Mucosa of rectum (tissue), 2 donors: ENCODE measurements at regions not wholly inside any gene's neighbourhood (a gene's known extent, or its start where the extent isn't known, plus 50 kb on each side); places are given as distances from the start of the nearest gene placed in this dataset.
"Not testable (repeated sequence)": the region's sequence is repeated elsewhere in the genome, so short reads cannot be mapped to it uniquely, and the experiment has no call there.

Source experiments
- H3K27ac ChIP-seq, 2 donors: one replicate each; pipeline ENCODE4 v1.7.0; 2013; ENCODE audit warnings: inconsistent platforms in 2 of 2, low read depth in 2 of 2, low read length in 2 of 2
- H3K27me3 ChIP-seq, 2 donors: one replicate each; pipeline ENCODE4 v1.7.0; 2013; ENCODE audit warnings: low read length in 2 of 2; ENCODE audit not compliant: control insufficient read depth in 2 of 2, insufficient read depth in 2 of 2
- H3K36me3 ChIP-seq, 2 donors: one replicate each; pipeline ENCODE4 v1.7.0; 2013; ENCODE audit warnings: low read length in 2 of 2; ENCODE audit not compliant: control insufficient read depth in 2 of 2, insufficient read depth in 2 of 2
- H3K4me1 ChIP-seq, 2 donors: one replicate each; pipeline ENCODE4 v1.7.0; 2013; ENCODE audit warnings: low read length in 2 of 2, mild to moderate bottlenecking in 1 of 2; ENCODE audit not compliant: control insufficient read depth in 2 of 2, insufficient read depth in 2 of 2
- H3K4me3 ChIP-seq, 2 donors: one replicate each; pipeline ENCODE4 v1.7.0; 2013; ENCODE audit warnings: low read length in 2 of 2
- H3K9ac ChIP-seq, 2 donors: one replicate each; pipeline ENCODE4 v1.7.0; 2013; ENCODE audit warnings: low read length in 2 of 2, low read depth in 1 of 2, mild to moderate bottlenecking in 1 of 2
- H3K9me3 ChIP-seq, 2 donors: one replicate each; pipeline ENCODE4 v1.7.0; 2013; ENCODE audit warnings: low read length in 2 of 2; ENCODE audit not compliant: control insufficient read depth in 2 of 2
- donor health status: healthy.
- donor health status: Normal muscosa, but diverticular disease.

DNA sequence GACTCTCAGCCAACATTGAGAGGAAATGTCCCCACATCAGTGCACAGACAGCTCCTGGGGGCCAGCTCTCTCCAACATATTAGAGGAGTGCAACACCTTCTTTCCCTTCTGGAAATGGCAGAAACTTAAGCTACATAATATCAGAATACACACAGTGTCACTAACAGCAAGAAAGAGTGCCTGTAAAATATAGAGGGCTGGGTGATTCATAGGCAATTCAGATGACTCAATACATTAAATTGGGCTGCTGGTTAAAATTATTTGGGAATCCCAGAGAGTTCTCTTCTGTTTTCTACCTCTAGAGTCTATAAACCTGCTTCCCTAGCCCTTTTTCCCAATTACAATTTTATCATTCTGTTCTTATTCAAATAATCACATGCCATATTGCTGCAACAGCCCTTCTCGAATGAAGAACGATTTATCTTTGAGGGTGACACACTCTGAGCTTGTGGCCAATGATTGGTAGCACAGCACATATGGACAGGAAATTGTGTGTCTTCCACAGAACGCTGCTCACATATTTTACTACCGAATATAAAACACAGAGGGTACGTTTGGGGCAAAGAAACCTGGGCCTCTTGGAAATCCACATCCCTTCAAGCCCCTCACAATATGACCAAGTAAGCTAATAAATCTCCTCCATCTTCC lies 381.2 kb downstream of the MBD2 start:
- H3K9me3 ChIP-seq, result no peaks in the 10 kb centered on the region

DNA sequence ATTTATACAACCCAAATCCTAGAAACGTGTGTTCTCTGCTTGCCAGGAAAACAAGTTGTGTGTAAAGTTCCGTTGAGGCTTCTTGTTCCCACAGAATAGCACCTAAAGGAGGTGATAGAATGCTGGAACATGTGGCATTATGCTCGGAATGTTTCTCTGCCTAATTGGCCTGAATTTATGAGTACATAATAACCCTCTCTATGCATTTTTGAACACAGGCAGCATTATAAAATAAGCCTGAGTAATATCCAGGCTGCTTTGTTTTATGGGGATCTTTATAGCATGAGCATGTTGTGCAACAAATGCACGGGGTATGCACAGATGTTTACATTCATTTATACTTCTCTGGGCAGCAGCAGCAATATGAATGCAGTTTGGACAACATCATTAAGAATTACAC lies 385.7 kb downstream of the MBD2 start:
- Histone ChIP-seq H3K27me3 (no peaks in the 10 kb centered on the region), H3K4me3 (no peak overlapping the region), H3K9me3 (peaks cover 0 to 5% of the 10 kb centered on the region in 2 donors), H3K36me3 (no peaks in the 10 kb centered on the region), H3K9ac (no peak overlapping the region), H3K4me1 (peaks cover 0 to 6% of the 10 kb centered on the region in 2 donors), H3K27ac (no peak overlapping the region)

More for the DNA sequence above, 381.2 kb downstream of the MBD2 start:
- H3K4me1 ChIP-seq, result peaks cover 0 to 6% of the 10 kb centered on the region in 2 donors
- no peak overlapping the region for H3K27ac ChIP-seq
- no peaks in the 10 kb centered on the region for H3K36me3 ChIP-seq
- H3K9ac ChIP-seq, result no peak overlapping the region
- no peak overlapping the region for H3K4me3 ChIP-seq
- H3K27me3 ChIP-seq, result no peaks in the 10 kb centered on the region

GRCh38 chr18:53821141-53821540 lies 403.3 kb downstream of the MBD2 start:
- not testable (repeated sequence) for H3K9me3 ChIP-seq, H3K4me3 ChIP-seq, H3K4me1 ChIP-seq, H3K9ac ChIP-seq, H3K36me3 ChIP-seq, H3K27ac ChIP-seq, H3K27me3 ChIP-seq

DNA sequence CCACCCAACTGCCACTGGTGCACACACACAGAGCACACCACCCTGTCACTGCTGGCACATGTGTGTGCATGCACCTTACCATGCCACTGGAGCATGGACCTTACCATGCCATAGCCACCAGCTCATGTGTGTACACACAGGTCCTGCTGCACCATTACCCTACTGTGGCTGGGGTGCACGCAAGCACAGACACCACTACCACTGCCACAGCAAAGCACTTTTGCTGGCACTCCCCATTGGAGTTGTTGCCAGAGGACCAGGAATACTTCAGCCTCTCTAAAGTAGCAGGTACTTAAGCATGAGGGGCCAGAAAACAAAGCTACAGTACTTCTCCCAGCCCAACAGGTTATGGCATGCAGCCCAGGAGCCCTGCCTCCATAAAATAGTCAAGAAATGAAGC lies 404.8 kb downstream of the MBD2 start:
- no peaks in the 10 kb centered on the region for H3K27me3 ChIP-seq

GRCh38 chr18:53819174-53819573 lies 405.3 kb downstream of the MBD2 start:
- no peaks in the 10 kb centered on the region for H3K27me3 ChIP-seq
- H3K36me3 ChIP-seq, result no peaks in the 10 kb centered on the region
- no peak overlapping the region for H3K9ac ChIP-seq
- H3K9me3 ChIP-seq, result no peaks in the 10 kb centered on the region
- H3K4me1 ChIP-seq, result no peaks in the 10 kb centered on the region
- H3K4me3 ChIP-seq, result no peak overlapping the region
- no peak overlapping the region for H3K27ac ChIP-seq

More for the DNA sequence above, 404.8 kb downstream of the MBD2 start:
- Histone ChIP-seq H3K27ac (no peak overlapping the region), H3K9me3 (no peaks in the 10 kb centered on the region), H3K36me3 (no peaks in the 10 kb centered on the region), H3K4me1 (no peaks in the 10 kb centered on the region), H3K4me3 (no peak overlapping the region), H3K9ac (no peak overlapping the region)

DNA sequence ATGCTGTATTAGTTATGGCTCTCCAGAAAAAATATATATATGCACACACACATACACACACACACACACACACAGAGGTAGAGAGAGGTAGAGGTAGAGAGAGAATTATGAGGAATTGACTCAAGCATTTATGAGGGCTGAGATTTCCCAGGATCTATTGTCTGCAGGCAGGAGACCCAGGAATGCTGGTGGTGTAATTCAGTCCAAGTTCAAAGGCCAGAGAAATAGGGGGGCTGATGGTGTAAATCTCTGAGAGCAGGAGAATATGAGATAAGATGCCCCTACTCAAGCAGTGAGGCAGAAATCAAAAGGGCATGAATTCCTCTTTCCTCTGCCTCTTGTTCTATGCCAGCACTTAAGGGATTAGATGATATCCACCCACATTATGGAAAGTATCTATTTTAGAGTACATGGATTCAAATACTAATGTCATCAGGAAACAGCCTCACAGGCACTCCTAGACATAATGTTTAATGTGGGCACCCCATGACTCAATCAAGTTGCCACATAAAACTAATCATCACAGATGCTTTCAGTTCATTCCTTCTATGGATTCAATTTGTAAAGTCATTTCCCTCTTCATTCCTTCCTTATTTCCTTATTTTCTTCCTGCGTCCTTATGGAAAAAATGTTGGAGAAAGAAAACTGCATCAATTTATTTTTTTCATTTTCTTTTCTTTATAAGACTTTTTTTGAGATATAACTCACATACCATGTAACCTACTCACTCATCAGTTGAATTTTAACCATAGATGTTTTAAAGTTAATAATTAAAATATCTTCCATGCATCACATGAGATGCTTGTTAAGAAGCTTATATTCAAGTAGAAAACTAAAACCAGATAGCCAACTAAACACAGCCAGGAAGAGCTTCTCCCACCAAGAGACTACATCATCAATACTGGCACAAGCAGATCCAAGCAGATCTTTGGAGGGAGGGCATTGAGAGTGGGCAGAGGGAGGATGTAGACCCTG lies 406.2 kb downstream of the MBD2 start:
- Histone ChIP-seq H3K27me3 (no peaks in the 10 kb centered on the region), H3K36me3 (no peaks in the 10 kb centered on the region), H3K9me3 (no peaks in the 10 kb centered on the region), H3K27ac (no peak overlapping the region), H3K4me3 (no peak overlapping the region), H3K4me1 (no peaks in the 10 kb centered on the region), H3K9ac (no peak overlapping the region)

DNA sequence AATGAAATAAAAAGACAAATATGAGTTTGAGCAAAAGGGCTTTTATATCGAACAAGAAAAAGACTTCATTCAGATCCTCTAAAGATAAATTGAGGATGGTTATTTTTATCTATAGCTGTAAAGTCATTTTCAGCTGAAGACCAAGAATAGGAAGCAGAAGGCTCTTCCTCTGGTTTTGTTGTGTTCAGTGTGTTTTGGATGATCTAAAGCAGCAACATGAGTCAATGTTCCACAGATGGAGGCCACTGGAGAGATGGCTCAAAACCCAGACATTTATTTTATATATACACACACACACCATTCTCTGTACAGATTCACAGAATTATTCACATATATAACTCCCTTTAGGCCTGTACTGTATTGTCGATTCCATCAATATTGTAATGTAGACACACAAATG lies 424.3 kb downstream of the MBD2 start:
- no peaks in the 10 kb centered on the region for H3K27me3 ChIP-seq
- no peaks in the 10 kb centered on the region for H3K9me3 ChIP-seq
- H3K9ac ChIP-seq, result no peak overlapping the region
- no peaks in the 10 kb centered on the region for H3K36me3 ChIP-seq
- no peak overlapping the region for H3K4me3 ChIP-seq
- H3K4me1 ChIP-seq, result peaks cover 2 to 5% of the 10 kb centered on the region in 2 donors
- no peak overlapping the region for H3K27ac ChIP-seq

- no peak overlapping the region for H3K4me3 ChIP-seq
- H3K27me3 ChIP-seq, result no peaks in the 10 kb centered on the region
- H3K36me3 ChIP-seq, result no peaks in the 10 kb centered on the region
- no peaks in the 10 kb centered on the region for H3K9me3 ChIP-seq
- no peak overlapping the region for H3K27ac ChIP-seq
- no peak overlapping the region for H3K9ac ChIP-seq
- peaks cover 2 to 5% of the 10 kb centered on the region in 2 donors for H3K4me1 ChIP-seq
Observed at GRCh38 chr18:53799134-53799533, 425.3 kb downstream of the MBD2 start.

GRCh38 chr18:53798516-53798915 lies 426.0 kb downstream of the MBD2 start:
- no peak overlapping the region for H3K4me3 ChIP-seq
- H3K27ac ChIP-seq, result peak overlapping the region; percentile 53 to 62
- H3K9me3 ChIP-seq, result no peaks in the 10 kb centered on the region
- no peaks in the 10 kb centered on the region for H3K36me3 ChIP-seq
- no peak overlapping the region for H3K9ac ChIP-seq
- no peaks in the 10 kb centered on the region for H3K27me3 ChIP-seq
- peaks cover 2 to 5% of the 10 kb centered on the region in 2 donors for H3K4me1 ChIP-seq

DNA sequence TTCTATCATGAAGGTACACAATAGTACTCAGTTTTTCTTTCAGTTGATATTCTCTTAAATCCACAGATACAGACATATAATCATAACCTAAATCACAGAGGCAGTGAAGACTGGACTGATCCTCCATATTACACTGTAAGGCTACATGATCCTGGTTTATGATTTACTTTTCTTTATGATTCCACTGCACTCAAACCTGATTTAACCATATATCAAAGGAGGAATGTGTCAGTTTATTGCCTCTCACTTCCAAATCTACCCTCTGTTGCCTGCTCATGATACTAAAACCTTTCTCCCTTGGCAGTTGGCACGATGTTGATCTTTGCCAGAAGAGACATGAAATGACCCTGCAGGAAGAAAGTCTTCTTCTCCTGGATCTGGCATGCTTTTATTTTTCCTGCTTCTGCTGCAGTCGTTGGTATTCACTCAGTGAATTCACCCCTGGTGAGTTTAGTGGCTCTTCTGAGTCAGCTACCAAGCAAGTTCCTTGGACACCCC lies 426.4 kb downstream of the MBD2 start:
- no peaks in the 10 kb centered on the region for H3K27me3 ChIP-seq
- no peak overlapping the region for H3K9ac ChIP-seq
- H3K36me3 ChIP-seq, result no peaks in the 10 kb centered on the region
- peak overlapping the region in 1 of 2 donors; percentile 26 for H3K4me3 ChIP-seq
- H3K4me1 ChIP-seq, result peaks cover 2 to 5% of the 10 kb centered on the region in 2 donors
- no peaks in the 10 kb centered on the region for H3K9me3 ChIP-seq
- H3K27ac ChIP-seq, result peak overlapping the region; percentile 53 to 62
